AML-193 (cell line): ENCODE measurements at regions not wholly inside any gene's neighbourhood (a gene's known extent, or its start where the extent isn't known, plus 50 kb on each side); places are given as distances from the start of the nearest gene placed in this dataset.
"Not testable (repeated sequence)": the region's sequence is repeated elsewhere in the genome, so short reads cannot be mapped to it uniquely, and the experiment has no call there.

Experiments
- DNase-seq, 2 experiments: peaks; one replicate each; lab custom pipeline; 2025; lab: John Stamatoyannopoulos, UW

- DNase-seq: no peak
These were observed 1620.4 kb upstream of the FLRT2 start for GRCh38 chr14:83909507-83909906.

- no peak for DNase-seq
These were observed 1617.8 kb upstream of the FLRT2 start for GRCh38 chr14:83912032-83912642.

- DNase-seq: no peak
These were observed 1616.5 kb upstream of the FLRT2 start for GRCh38 chr14:83913476-83913875.

GRCh38 chr14:83918546-83918945, 1611.4 kb upstream of the FLRT2 start:
- DNase-seq: no peak

- not testable (repeated sequence) for DNase-seq
These were observed 1610.3 kb upstream of the FLRT2 start for GRCh38 chr14:83919675-83920074.

GRCh38 chr14:83923842-83924241, 1606.1 kb upstream of the FLRT2 start:
- no peak for DNase-seq

GRCh38 chr14:83924259-83924658, 1605.7 kb upstream of the FLRT2 start:
- DNase-seq: no peak

GRCh38 chr14:83940253-83940652, 1589.7 kb upstream of the FLRT2 start:
- no peak for DNase-seq

- DNase-seq: no peak
These were observed 1571.6 kb upstream of the FLRT2 start for GRCh38 chr14:83958359-83958758.

GRCh38 chr14:83960832-83961512, 1569.0 kb upstream of the FLRT2 start:
- DNase-seq: no peak

GRCh38 chr14:83969998-83970397, 1559.9 kb upstream of the FLRT2 start:
- no peak for DNase-seq

- DNase-seq: no peak
These were observed 1557.3 kb upstream of the FLRT2 start for GRCh38 chr14:83972631-83973030.

GRCh38 chr14:83974647-83975163, 1555.2 kb upstream of the FLRT2 start:
- DNase-seq: no peak

GRCh38 chr14:83975435-83975834, 1554.5 kb upstream of the FLRT2 start:
- DNase-seq: no peak

GRCh38 chr14:83975841-83976770, 1553.8 kb upstream of the FLRT2 start:
- no peak for DNase-seq

- no peak for DNase-seq
These were observed 1552.4 kb upstream of the FLRT2 start for GRCh38 chr14:83977583-83977982.

GRCh38 chr14:83981676-83982258, 1548.2 kb upstream of the FLRT2 start:
- DNase-seq: not testable (repeated sequence)

GRCh38 chr14:83988275-83988674, 1541.7 kb upstream of the FLRT2 start:
- DNase-seq: peak; percentile 96 to 97

GRCh38 chr14:83991666-83992065, 1538.3 kb upstream of the FLRT2 start:
- DNase-seq: no peak

GRCh38 chr14:83992857-83993256, 1537.1 kb upstream of the FLRT2 start:
- no peak for DNase-seq

- DNase-seq: no peak
These were observed 1536.4 kb upstream of the FLRT2 start for GRCh38 chr14:83993545-83993944.

- DNase-seq: no peak
These were observed 1535.9 kb upstream of the FLRT2 start for GRCh38 chr14:83994020-83994419.
